CD4-positive, alpha-beta T cell treated with Interferon gamma for 1 hour (primary cell): ENCODE measurements at regions not wholly inside any gene's neighbourhood (a gene's known extent, or its start where the extent isn't known, plus 50 kb on each side); places are given as distances from the start of the nearest gene placed in this dataset.

Experiments
- DNase-seq: peaks from one replicate; pipeline ENCODE4 v3.0.0-alpha.2; 2020

GRCh38 chr20:24165301-24166122 lies 176.9 kb upstream of the GGTLC1 start:
- no peak for DNase-seq

GRCh38 chr20:24164360-24164759 lies 175.8 kb upstream of the GGTLC1 start:
- no peak for DNase-seq

- DNase-seq = no peak
Observed at GRCh38 chr20:24163506-24163905, 174.9 kb upstream of the GGTLC1 start.

GRCh38 chr20:24160563-24161281 lies 172.1 kb upstream of the GGTLC1 start:
- no peak for DNase-seq

- DNase-seq = no peak
Observed at GRCh38 chr20:24158281-24158680, 169.7 kb upstream of the GGTLC1 start.

GRCh38 chr20:24157213-24157612 lies 168.6 kb upstream of the GGTLC1 start:
- peak; percentile 62 for DNase-seq

GRCh38 chr20:24153101-24154040 lies 164.8 kb upstream of the GGTLC1 start:
- DNase-seq = no peak

GRCh38 chr20:24151621-24152294 lies 163.2 kb upstream of the GGTLC1 start:
- DNase-seq = no peak

GRCh38 chr20:24150406-24150805 lies 161.8 kb upstream of the GGTLC1 start:
- DNase-seq = no peak

- no peak for DNase-seq
Observed at GRCh38 chr20:24149881-24150307, 161.3 kb upstream of the GGTLC1 start.

- DNase-seq = no peak
Observed at GRCh38 chr20:24149175-24149574, 160.6 kb upstream of the GGTLC1 start.

- peak; percentile 55 for DNase-seq
Observed at GRCh38 chr20:24148372-24148771, 159.8 kb upstream of the GGTLC1 start.

GRCh38 chr20:24147961-24148360 lies 159.4 kb upstream of the GGTLC1 start:
- DNase-seq = no peak

- no peak for DNase-seq
Observed at GRCh38 chr20:24147479-24147878, 158.9 kb upstream of the GGTLC1 start.

GRCh38 chr20:24146231-24146634 lies 157.7 kb upstream of the GGTLC1 start:
- no peak for DNase-seq

GRCh38 chr20:24144371-24144770 lies 155.8 kb upstream of the GGTLC1 start:
- no peak for DNase-seq

- DNase-seq = no peak
Observed at GRCh38 chr20:24141111-24141510, 152.5 kb upstream of the GGTLC1 start.

GRCh38 chr20:24139846-24140245 lies 151.3 kb upstream of the GGTLC1 start:
- DNase-seq = no peak

GRCh38 chr20:24138951-24139350 lies 150.4 kb upstream of the GGTLC1 start:
- no peak for DNase-seq

GRCh38 chr20:24138196-24138857 lies 149.7 kb upstream of the GGTLC1 start:
- no peak for DNase-seq

- DNase-seq = no peak
Observed at GRCh38 chr20:24136659-24137246, 148.2 kb upstream of the GGTLC1 start.

- DNase-seq = no peak
Observed at GRCh38 chr20:24135781-24136180, 147.2 kb upstream of the GGTLC1 start.
